ENCODE measurements at regions not wholly inside any gene's neighbourhood (a gene's known extent, or its start where the extent isn't known, plus 50 kb on each side); places are given as distances from the start of the nearest gene placed in this dataset.

- DNase-seq, result no peak
These were observed 243.7 kb downstream of the SLC16A7 start for GRCh38 chr12:59839514-59839913.

GRCh38 chr12:59843260-59843843 lies 247.5 kb downstream of the SLC16A7 start:
- DNase-seq, result no peak

- no peak for DNase-seq
These were observed 248.9 kb downstream of the SLC16A7 start for GRCh38 chr12:59844750-59845149.

GRCh38 chr12:59845293-59845692 lies 249.5 kb downstream of the SLC16A7 start:
- DNase-seq, result no peak

GRCh38 chr12:59847127-59847526 lies 251.3 kb downstream of the SLC16A7 start:
- DNase-seq, result no peak

GRCh38 chr12:59850268-59850667 lies 254.4 kb downstream of the SLC16A7 start:
- DNase-seq, result no peak

GRCh38 chr12:59858508-59859170 lies 262.8 kb downstream of the SLC16A7 start:
- no peak for DNase-seq

GRCh38 chr12:59859171-59859510 lies 263.3 kb downstream of the SLC16A7 start:
- DNase-seq, result no peak

GRCh38 chr12:59861635-59862034 lies 265.8 kb downstream of the SLC16A7 start:
- no peak for DNase-seq

- no peak for DNase-seq
These were observed 271.2 kb downstream of the SLC16A7 start for GRCh38 chr12:59867055-59867454.

- no peak for DNase-seq
These were observed 271.9 kb downstream of the SLC16A7 start for GRCh38 chr12:59867689-59868088.

GRCh38 chr12:59871779-59872178 lies 275.9 kb downstream of the SLC16A7 start:
- DNase-seq, result no peak

- DNase-seq, result no peak
These were observed 277.3 kb downstream of the SLC16A7 start for GRCh38 chr12:59873136-59873535.

GRCh38 chr12:59874781-59875180 lies 279.0 kb downstream of the SLC16A7 start:
- no peak for DNase-seq

GRCh38 chr12:59886131-59886733 lies 290.4 kb downstream of the SLC16A7 start:
- DNase-seq, result no peak

GRCh38 chr12:59887178-59887577 lies 291.3 kb downstream of the SLC16A7 start:
- DNase-seq, result no peak

- no peak for DNase-seq
These were observed 295.2 kb downstream of the SLC16A7 start for GRCh38 chr12:59890896-59891579.

GRCh38 chr12:59895166-59895775 lies 299.4 kb downstream of the SLC16A7 start:
- DNase-seq, result no peak

GRCh38 chr12:59904874-59905521 lies 309.2 kb downstream of the SLC16A7 start:
- no peak for DNase-seq

- DNase-seq, result no peak
These were observed 315.7 kb downstream of the SLC16A7 start for GRCh38 chr12:59911516-59911915.

GRCh38 chr12:59916988-59917387 lies 321.2 kb downstream of the SLC16A7 start:
- DNase-seq, result no peak

GRCh38 chr12:59927032-59927431 lies 331.2 kb downstream of the SLC16A7 start:
- DNase-seq, result no peak

- DNase-seq, result no peak
These were observed 332.6 kb downstream of the SLC16A7 start for GRCh38 chr12:59928416-59928815.
